HG02973 (cell line): ENCODE measurements at regions not wholly inside any gene's neighbourhood (a gene's known extent, or its start where the extent isn't known, plus 50 kb on each side); places are given as distances from the start of the nearest gene placed in this dataset.

Experiments
- ATAC-seq: cut with Tn5 transposase; IDR thresholded peaks from one replicate; pipeline ENCODE4 v1.9.1; 2021; ENCODE audit warnings: moderate library complexity; ENCODE audit not compliant: unreplicated experiment

DNA sequence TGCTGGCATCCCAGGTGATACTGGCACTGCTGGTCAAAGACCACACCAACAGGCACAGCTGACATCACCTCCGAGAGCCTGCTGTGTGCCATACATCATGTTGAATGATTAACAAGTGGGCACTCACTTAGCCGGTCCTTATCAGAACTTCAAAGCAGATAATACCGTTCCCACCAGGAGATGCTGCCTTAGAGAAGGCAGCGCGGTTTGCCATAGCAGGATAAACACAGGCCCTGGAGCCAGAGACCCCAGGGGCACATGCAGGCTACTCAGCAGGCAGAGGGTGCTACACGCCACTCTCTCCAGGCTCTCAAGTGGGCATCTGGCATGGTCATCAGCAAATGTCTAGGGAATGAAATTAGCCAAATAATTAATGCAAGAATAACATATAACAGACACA is 86.5 kb upstream of the CST7 start:
- ATAC-seq = no peak

DNA sequence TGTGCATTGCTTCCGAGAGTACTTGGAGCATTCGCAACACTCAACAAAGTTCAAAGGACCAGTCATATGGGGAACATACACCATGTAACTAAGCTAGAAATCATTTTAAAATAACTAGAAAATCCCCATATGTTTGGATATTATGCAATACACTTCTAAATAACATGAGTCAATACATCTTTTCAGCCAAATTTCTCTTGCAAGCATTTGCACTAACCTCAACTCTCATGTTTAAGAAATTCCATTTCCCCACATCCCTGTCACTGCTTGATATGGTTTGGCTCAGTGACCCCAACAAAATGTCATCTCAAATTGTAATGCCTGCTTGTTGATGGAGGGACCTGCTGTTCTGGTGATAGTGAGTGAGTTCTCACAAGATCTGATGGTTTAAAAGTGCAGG is 85.7 kb upstream of the CST7 start:
- ATAC-seq = no peak

DNA sequence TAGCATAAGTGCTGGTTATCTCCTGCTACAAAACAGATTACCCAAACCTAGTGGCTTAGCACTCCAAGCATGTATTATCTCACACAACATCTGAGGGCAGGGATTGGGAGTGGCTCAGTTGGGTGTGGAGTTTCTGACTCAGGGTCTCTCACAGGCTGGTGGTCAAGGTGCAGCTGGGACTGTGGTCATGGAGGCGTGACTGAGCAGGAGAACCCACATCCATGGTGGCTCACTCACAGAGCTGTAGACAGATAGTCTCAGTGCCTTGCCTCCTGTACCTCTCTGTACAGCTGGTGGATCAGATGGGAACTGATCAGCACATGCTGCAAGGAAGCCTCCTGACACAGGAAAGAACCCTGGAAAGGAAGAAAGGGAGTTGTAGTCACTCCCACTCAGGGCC is 83.1 kb upstream of the CST7 start:
- ATAC-seq = no peak

DNA sequence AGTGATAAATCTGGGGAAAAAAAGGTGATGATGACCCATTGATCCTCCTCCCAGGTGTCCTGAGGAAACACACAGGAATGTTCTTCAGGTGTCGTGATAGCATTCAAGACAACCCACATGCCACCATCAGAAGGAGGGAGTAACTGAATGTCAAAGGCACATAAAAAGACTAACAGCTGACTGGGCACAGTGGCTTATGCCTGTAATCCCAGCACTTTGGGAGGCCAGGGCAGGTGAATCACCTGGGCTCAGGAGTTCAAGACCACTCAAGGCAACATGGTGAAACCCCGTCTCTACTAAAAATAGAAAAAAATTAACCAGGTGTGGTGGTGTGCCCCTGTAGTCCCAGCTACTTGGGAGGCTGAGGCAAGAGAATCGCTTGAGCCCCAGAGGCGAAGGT is 82.3 kb upstream of the CST7 start:
- ATAC-seq = no peak

DNA sequence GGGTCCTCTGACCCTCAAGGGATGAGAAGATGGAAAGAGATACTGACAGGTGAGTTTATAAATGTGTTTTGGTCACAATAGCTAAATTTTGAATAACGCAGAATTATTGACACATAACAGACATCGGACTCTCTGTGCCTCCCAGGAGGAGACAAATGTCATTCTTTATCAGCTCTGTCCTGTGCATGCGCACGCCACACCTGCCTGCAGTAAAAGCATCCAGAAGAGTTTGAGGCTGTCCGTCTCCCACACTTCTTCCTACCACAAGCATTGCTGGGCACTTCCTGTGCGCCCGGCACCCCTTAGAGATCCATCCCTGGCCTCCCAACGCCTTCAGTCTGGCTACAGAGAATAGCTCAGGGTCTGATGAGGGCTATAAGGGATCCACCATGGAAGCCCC is 81.5 kb upstream of the CST7 start:
- no peak for ATAC-seq

DNA sequence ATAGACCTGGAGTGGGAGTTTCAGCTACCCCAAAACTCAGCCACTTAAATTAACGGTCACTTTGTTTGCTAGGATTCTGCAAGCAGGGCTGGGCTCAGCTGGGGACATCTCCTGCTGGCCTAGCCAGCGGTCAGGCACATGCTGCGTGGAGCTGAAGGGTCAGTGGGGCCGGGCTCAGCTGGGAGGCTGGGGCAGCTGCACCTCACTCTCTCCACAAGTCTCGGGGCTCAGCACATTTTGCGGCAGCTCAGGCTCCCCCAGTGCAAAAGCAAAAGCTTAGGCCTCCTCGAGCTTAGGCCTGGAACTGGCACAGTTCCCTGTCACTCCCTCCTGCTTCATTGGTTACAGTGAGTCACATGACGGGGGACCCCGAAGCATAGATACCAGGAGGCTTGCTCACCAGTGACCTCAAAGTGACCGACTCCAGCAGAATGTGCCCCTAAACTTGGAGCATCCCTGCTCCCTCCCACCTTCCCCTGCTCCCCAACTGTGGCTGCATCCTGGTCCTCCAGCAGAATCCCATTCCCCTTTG is 80.6 kb upstream of the CST7 start:
- no peak for ATAC-seq

DNA sequence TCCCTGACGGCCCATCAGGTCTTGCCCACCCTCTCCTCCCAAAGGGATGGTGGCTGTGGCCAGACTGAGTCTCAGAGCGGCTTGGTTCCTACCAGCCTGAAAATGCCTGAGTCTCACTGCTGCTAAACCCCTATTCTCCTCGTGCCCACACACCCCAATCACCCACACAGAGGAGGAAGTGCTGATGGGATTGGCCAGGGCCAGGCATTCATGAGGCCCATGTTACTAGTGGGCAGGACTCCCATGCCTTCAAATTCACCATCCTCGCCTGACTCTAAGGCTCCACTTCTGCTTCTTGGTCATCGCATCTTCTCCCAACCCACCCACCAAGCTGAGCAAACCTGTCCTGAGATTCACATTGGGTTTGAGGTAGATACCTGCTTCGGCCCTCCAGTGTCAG is 80.1 kb upstream of the CST7 start:
- ATAC-seq = no peak

DNA sequence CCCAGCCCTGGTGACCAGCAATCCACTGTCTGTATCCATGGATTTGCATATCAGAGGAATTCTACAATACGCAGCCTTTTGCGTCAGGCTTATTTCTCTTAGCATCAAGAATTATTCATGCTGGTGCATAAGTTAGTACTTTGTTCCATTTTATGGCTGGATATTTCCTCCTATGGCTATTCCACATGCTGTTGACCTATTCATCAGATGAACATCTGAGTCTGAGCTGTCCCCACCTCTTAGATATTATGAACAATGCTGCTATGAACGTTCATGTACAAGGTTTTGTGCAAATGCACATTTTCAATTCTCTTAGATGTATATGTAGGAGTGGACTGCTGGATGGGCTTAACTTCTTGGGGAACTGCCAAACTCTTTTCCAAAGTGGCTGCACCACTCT is 79.0 kb upstream of the CST7 start:
- ATAC-seq = no peak

DNA sequence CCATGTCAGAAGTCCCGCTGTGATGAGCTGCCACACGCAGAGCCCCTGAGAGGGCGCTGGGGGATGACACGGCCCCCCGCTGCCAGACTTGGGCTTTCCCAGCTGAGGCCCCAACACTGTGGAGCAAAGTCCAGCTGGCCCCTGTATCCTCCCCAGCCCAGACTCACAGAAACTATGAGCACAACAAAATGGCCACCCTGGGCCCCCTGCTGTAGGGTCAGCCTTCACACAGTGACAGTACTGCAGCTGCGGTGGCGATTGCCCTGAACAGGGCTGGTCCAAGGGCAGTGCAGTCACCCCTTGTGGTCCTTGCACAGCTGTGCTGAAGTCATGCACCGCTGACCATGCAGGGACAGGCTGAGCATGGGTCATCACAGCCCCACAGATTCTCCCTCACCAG is 78.2 kb upstream of the CST7 start:
- no peak for ATAC-seq

DNA sequence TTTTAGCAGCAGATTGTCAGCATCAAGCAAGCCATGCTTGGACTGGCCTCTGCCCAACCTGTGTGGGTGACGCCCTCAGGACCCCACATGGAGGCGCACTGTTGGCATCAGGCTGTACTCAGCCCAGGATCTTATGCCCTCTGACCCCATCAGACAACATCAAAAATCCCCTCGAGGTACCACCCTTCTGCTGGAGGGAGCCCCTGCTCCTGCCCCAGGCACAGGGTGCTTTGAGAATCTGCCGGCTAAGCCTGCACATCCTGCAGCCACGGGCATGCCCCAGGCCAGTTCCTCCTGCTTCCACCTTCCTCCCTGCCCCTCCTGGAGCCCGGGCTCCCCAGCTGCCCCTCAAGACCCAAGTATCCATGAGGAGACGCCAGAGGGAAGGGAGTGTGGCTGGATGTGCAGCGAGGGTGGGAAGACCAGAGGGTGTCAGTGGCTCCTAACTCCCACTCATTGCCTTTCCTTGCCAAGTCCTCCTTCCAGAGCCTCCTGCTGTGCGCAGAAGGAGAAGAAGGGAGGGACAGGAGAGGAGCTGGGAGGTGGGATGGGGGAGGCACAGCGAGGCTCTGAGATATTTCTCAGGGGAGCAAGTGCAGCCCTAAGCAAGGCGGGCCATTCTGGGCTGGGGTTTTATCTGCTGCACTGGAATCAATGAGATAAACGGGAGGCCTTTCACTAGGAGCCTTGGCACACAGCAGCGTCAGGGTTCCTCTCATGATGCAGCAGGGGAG is 77.4 kb upstream of the CST7 start:
- no peak for ATAC-seq

DNA sequence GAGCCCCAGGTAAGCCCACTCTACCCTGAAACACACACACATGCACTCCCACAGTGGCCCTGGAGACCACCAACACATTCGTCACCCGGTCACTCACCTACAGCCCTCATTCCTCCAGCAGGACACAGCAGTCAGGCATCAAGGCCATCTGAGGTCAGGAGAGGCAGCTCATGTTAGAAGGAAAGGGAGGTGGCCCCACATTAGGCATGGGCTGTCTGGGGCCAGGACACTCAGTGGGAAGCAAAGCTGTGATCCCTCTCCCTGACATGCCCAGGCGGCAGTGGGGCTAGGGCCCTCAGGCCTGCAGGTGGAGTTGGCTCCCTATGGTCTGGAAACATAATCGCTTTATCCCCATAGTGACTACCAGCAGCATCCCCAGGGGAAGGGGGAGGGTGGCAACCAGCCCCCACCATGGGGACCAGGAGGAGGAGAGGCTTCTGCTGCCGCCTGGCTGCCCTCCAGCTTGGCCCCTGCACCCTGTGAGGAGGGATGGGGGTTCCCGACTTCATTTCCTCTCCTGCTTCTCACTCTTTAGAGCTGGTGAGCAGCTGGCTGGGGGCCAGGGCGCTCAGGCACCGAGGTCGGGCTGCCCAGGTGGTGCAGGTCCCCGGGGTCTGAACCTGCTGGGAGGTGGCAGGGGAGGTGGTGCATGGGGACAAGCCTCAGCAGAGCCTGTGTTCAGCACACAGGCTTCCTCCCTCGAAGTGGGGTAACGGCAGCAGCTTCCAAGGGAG is 76.6 kb upstream of the CST7 start:
- no peak for ATAC-seq

DNA sequence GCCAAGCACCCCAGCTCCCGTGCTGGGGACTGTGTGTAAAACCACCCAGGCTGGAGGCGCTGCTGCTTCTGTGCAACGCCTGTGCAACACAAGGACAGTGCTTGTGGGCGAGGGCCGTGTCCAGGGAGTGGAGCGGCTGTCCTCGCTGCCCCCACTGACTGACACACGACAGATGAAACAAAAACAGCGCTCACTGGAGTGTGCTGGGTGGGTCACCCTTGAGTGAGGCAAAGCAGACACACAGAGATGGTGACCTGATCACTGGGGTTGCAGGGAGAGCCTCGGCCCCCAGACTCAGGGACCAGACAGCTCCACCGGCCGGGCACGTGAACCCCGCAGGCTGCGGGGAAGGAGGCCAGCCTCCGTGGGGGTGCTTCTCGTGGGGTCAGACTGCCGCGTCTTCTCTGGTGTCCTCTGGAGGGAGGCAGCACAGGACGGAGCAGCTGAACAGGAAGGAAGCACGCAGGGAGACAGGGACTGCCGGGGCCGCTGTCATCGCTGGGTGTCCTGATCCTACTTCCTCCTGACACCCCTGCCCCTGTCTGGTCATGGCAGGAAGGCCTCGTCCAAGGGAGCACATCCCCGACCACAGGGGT is 75.9 kb upstream of the CST7 start:
- ATAC-seq = no peak

DNA sequence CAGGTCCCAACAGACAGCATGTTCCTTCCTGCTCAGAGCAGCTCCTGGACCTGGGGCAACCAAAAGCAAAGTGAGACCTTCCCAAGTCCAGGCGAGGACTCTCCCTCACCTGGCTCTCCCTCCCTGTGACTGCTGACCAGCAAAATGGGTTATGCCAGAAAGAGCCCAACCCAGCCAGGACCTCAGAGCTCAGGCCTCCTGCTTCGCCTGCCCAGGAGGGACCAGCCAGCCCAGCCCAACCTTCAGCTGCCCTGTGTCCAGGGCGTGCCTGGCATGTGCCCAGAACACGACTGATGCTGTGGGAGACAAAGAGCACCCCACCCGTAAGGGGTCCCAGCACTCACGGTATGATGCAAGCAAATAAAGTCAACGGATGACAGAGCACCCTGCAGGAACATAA is 74.0 kb upstream of the CST7 start:
- ATAC-seq = no peak

DNA sequence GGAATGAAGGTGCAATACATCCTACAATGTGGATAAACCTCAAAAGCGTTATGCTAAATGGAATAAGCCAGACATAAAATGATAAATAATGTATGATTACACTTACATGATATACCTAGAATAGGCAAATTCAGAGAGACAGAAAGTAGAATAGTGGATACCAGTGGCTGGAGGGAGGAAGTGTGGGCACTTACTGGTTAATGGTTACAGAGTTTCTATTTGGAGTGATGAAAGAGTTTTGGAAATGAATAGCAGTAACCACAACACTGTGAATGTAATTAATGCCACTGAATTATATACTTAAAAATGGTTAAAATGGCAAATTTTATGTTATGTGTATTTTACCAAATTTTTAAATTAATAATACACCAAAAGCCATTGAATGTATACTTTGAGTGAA is 71.4 kb upstream of the CST7 start:
- no peak for ATAC-seq

DNA sequence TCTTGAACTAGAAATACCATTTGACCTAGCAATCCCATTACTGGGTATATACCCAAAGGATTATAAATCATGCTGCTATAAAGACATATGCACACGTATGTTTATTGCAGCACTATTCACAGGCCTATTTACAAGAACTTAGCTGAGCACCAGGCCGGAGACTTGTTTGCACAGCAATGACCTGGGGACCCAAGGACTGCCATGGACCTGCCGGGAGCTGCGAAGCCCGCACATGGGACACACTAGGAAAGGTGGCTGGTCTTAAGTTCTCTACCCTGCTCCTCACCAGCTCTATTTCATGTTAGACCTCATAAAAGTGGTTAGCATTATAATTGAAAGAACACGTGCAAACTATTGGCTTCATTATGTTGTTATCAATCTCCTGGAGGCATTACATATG is 70.4 kb upstream of the CST7 start:
- ATAC-seq = no peak

DNA sequence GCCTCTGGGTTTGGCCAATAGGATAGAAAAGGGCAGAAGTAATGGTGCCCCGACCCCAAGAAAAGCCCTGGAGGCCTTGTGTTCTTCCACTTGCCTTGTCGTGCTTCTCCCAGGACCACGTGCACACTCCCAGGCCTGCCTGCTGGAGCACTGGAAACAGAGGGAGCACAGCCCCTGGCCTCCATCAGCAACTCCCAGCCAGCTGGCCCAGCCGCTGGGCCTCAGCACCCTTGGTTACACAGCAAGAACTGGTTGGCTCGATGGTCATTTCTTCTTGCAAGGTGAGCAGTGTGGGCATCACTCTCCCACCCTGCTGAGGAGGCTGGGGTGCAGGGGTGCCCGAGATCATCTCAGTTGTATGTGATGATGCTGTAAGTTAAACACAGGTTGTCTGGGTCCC is 69.2 kb upstream of the CST7 start:
- no peak for ATAC-seq

DNA sequence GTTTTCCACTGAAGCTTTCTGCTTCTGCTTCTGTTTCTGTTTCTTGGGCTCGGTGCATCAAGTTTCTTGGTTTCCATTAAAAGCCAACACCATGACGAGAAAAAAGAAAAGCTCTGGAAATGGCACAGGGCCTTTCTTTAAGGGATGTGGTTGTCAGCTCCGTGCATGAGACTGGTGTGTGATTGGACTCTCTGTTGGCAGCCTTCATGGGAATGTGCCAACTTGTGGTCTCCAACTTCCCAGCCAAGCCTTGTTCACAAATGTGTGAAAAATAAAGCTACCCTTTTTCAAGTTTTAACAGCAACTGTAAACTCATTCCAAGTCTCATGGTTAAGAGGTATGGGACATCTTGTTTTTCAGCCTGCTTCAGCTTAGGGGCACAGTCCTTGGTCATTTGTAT is 68.7 kb upstream of the CST7 start:
- no peak for ATAC-seq

DNA sequence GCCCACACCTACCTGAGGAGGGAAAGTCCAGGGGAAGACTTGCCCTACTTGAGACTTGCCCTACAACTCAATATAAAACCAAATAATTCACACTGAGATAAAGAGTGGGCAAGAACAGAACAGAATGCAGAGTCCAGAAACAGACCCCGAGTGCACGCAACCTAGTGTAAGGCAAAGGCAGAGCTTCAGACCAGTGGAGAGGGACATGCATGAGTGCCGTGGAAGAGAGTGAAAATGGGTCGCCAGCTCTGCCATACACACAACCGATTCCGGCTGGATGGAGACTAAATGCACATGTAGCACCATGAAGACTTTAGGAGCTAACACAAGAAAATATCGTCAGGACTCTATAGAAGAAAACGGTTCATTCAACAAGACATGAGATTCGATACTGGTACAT is 58.8 kb upstream of the CST7 start:
- ATAC-seq = no peak

DNA sequence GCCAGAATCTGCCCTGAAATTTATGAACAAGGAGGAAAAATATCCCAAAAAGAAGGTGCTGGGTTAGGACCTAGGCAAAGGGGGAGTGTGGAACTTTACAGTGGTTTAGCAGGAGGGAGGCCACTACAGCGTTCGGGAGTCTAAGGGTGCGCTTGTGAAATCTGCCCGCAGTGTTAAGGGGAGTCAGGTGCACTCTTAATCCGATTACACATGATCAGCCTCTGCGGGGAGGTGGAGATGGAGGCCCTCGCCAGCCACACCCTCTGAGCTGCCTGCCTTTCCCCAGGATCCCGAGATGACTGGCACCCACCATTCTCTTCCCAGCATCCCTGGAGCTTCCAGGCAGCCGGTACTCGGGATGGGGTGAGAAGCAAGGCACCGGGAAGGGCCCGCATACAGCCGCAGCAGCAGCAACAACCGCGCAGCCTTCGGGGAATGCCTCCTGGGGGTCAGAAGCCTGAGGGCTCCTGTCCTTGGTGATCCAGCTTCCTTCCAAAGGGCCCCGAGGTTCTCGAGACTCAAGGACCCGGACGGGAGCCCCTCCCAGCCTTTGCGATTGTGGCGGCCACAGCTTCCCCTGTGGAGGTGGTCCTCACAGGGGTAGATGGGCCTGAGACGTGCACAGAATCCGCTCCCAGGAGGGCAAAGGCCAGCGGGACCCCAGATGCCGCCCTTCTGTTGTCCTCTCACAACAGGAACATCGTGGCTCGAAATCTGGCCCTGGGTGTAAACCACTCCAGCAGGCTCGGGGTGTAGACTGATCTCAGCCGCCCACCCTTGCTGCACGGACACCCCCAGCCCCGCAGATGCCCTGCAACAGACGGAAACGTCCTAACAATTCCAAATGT is 57.3 kb upstream of the CST7 start:
- ATAC-seq = no peak

DNA sequence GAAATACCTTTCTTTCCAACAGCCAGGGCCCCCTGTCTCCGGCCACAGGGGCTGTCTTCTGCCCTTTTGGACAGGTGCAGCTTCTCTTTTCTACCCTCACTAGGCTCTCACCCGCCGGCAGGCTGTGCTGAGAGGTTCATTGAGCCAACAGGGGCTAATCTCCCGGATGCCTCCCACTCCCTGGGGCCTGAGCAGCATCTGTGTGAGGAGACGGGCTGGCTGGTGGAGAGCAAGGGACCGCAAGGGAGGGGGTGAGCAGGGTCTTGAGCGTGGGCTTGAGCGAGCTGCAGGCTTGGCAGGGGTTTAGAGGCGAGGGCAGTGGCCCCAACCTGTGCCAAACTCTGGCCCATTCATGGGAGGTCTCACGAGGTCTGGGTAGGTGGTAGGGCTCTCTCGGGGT is 56.5 kb upstream of the CST7 start:
- no peak for ATAC-seq

DNA sequence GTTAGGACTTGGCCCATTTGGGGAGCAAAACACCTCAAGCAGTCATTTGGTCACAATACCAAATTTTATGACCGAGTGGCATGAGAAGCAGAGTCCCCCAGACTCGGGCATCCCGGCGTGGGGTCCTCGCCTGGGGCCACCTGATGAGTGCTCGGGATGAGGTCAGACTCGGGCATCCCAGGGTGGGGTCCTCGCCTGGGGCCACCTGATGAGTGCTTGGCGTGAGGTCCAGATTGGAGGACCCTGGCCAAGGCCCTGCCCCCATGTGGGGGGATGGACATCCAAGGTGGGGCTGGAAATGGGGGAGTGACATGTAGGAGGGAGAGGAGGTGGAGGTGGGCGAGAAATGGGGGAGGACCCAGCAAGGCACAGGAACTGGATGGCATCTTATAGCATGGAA is 56.1 kb upstream of the CST7 start:
- no peak for ATAC-seq
